Endothelial cell of umbilical vein (primary cell): ENCODE measurements at regions not wholly inside any gene's neighbourhood (a gene's known extent, or its start where the extent isn't known, plus 50 kb on each side); places are given as distances from the start of the nearest gene placed in this dataset.

Experiments used
- BruUV-seq: library from RNA; stranded (reverse); fragments of 400-500 nt; replicated peaks from 2 replicates; lab custom pipeline; 2021; lab: Mats Ljungman, UMichigan
- CTCF ChIA-PET: fragments of 300-600, 350-600 bp; sonication (Branson Sonifier 250); formaldehyde crosslinking; loops from one replicate; lab custom pipeline; 2021; ENCODE audit warnings: antibody characterized with exemption, inconsistent platforms; lab: Charles Lee
- POLR2A ChIA-PET: fragments of 300-600, 350-600 bp; sonication (Branson Sonifier 250); formaldehyde crosslinking; loops from one replicate; lab custom pipeline; 2021; ENCODE audit warnings: antibody characterized with exemption, inconsistent platforms; lab: Charles Lee
- DNase-seq: peaks from one replicate; pipeline ENCODE4 v3.0.0-alpha.2; 2011; ENCODE audit warnings: low read depth, low spot score
- FAIRE-seq: peaks from 2 replicates; lab custom pipeline; 2011; peaks lifted over from hg19 to GRCh38; lab: Jason Lieb, UNC
- H2AFZ ChIP-seq: 2 replicates; pipeline ENCODE4 v1.6.0; 2012; ENCODE audit warnings: low read depth, low read length, control low read depth, inconsistent platforms
- H3K27ac ChIP-seq: 2 replicates; pipeline ENCODE4 v1.5.1; 2011; ENCODE audit warnings: low read depth, mild to moderate bottlenecking, control low read depth, low read length, moderate library complexity; ENCODE audit not compliant: insufficient read depth
- H3K27me3 ChIP-seq, 2 experiments: 2 replicates each; pipeline versions ENCODE4 v1.6.0 to v1.6.1; 2011; ENCODE audit warnings: low read length in 2 of 2, mixed read lengths in 1 of 2; ENCODE audit not compliant: control insufficient read depth in 2 of 2, insufficient read depth in 2 of 2
- H3K36me3 ChIP-seq, 2 experiments: 2 replicates in 1 of 2; 3 replicates in 1 of 2; pipeline ENCODE4 v1.5.1; 2011; ENCODE audit warnings: low read length in 2 of 2, mild to moderate bottlenecking in 1 of 2, moderate library complexity in 1 of 2; ENCODE audit not compliant: control insufficient read depth in 2 of 2, insufficient read depth in 2 of 2; ENCODE audit errors: extremely low read depth in 1 of 2
- H3K4me1 ChIP-seq: 3 replicates; pipeline ENCODE4 v1.5.1; 2011; ENCODE audit warnings: mild to moderate bottlenecking, low read length; ENCODE audit not compliant: control insufficient read depth, insufficient read depth; ENCODE audit errors: extremely low read depth
- H3K4me2 ChIP-seq: 2 replicates; pipeline ENCODE4 v1.6.1; 2011; ENCODE audit warnings: low read length, control low read depth, mixed read lengths; ENCODE audit not compliant: insufficient read depth
- H3K4me3 ChIP-seq, 3 experiments: fragments of 200-600 bp in 1 of 3; sonication (generic), shearing (Covaris generic) in 1 of 3; replicated peaks in 1 of 3; 2 replicates each; pipeline ENCODE4 v1.5.1; 2011 to 2016; ENCODE audit warnings: control low read depth in 3 of 3, low read length in 3 of 3, mild to moderate bottlenecking in 2 of 3, inconsistent platforms in 1 of 3, low read depth in 1 of 3, moderate library complexity in 1 of 3; ENCODE audit not compliant: insufficient read depth in 1 of 3
- H3K79me2 ChIP-seq: 2 replicates; pipeline ENCODE4 v1.6.0; 2012; ENCODE audit warnings: low read length, inconsistent platforms; ENCODE audit not compliant: control insufficient read depth, insufficient read depth
- H3K9ac ChIP-seq: replicated peaks from 2 replicates; pipeline ENCODE3; 2011; ENCODE audit warnings: low read length, control low read depth; ENCODE audit not compliant: insufficient read depth; ENCODE audit errors: extremely low read depth
- H3K9me1 ChIP-seq: replicated peaks from 3 replicates; pipeline ENCODE4 v1.6.0; 2011; ENCODE audit warnings: mild to moderate bottlenecking, low read length; ENCODE audit not compliant: control insufficient read depth, insufficient read depth; ENCODE audit errors: extremely low read depth
- H3K9me3 ChIP-seq: replicated peaks from 2 replicates; pipeline ENCODE4 v1.5.1; 2012; ENCODE audit warnings: low read length, inconsistent platforms; ENCODE audit not compliant: control insufficient read depth, insufficient read depth
- H4K20me1 ChIP-seq: replicated peaks from 2 replicates; pipeline ENCODE3; 2011; ENCODE audit warnings: mild to moderate bottlenecking, low read length; ENCODE audit not compliant: control insufficient read depth, insufficient read depth; ENCODE audit errors: extremely low read depth
- EZH2 ChIP-seq: IDR thresholded peaks from 2 replicates; pipeline ENCODE4 v1.6.1; 2012; ENCODE audit warnings: borderline replicate concordance, low read depth, mild to moderate bottlenecking, moderate library complexity, low read length, inconsistent platforms; ENCODE audit not compliant: severe bottlenecking
- FOS ChIP-seq: IDR thresholded peaks from 2 replicates; pipeline ENCODE4 v1.6.1; 2011; ENCODE audit warnings: mild to moderate bottlenecking, low read length, moderate library complexity, borderline replicate concordance; ENCODE audit not compliant: insufficient read depth
- GATA2 ChIP-seq: IDR thresholded peaks from 2 replicates; pipeline ENCODE4 v1.7.0; 2011; ENCODE audit warnings: low read depth, mild to moderate bottlenecking, moderate library complexity, mixed read lengths, low read length; ENCODE audit not compliant: insufficient read length, insufficient read depth
- JUN ChIP-seq: IDR thresholded peaks from 2 replicates; pipeline ENCODE4 v1.6.1; 2011; ENCODE audit warnings: borderline replicate concordance, low read depth; ENCODE audit not compliant: insufficient read length, insufficient read depth
- MYC ChIP-seq: IDR thresholded peaks from one replicate; pipeline ENCODE4 v1.6.1; 2011; ENCODE audit warnings: mild to moderate bottlenecking, low read depth, low read length
- POLR2A ChIP-seq: IDR thresholded peaks from 2 replicates; pipeline ENCODE4 v1.6.1; 2012; ENCODE audit warnings: low read depth, mild to moderate bottlenecking, control low read depth, low read length
- POLR2AphosphoS5 ChIP-seq: IDR thresholded peaks from 2 replicates; pipeline ENCODE4 v1.6.1; 2012; ENCODE audit warnings: low read depth, mild to moderate bottlenecking, control low read depth, low read length, moderate library complexity; ENCODE audit not compliant: insufficient read depth
- dilution Hi-C: fragments of 300-500 bp; cut with MboI; formaldehyde crosslinking; loops from one replicate; pipeline ENCODE4 v1.15.0; 2019; ENCODE audit warnings: low sequenced_read_pairs; ENCODE audit not compliant: extremely low pct_ligation_motif_present
- intact Hi-C: fragments of 100-400 bp; cut with micrococcal nuclease; formaldehyde crosslinking; loops from one replicate; pipeline ENCODE4 v1.10.0; 2022
- TF ChIP-seq, protein P1 (sequence below): IDR thresholded peaks from 2 replicates; pipeline ENCODE4 v1.6.1; 2011; ENCODE audit not compliant: insufficient read depth, insufficient read length
- TF ChIP-seq, protein P2 (sequence below), 2 donors: IDR thresholded peaks; 1 replicate in 1 of 2; 2 replicates in 1 of 2; pipeline ENCODE4 v1.5.1; 2011; ENCODE audit warnings: low read length in 2 of 2, mild to moderate bottlenecking in 2 of 2, moderate library complexity in 2 of 2, control low read depth in 1 of 2, inconsistent platforms in 1 of 2, low read depth in 1 of 2; ENCODE audit not compliant: insufficient read depth in 1 of 2; ENCODE audit errors: extremely low read depth in 1 of 2

DNA sequence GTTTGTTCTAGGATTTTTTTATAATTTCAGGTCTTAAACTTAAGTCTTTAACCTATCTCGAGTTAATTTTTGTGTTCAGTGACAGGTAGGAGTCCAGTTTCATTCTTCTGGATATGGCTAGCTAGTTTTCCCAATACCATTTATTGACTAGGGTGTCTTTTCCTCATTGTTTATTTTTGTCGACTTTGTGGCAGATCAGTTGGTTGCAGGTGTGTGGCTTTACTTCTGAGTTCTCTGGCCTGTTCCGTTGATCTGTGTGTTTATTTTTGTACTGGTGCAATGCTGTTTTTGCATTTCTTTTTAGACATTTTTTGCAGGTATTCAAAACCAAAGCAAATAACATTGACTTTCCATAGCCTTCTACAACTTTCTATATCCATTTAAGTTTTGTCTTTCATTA lies 121.7 kb downstream of the ETNK1 start:
- H3K36me3 ChIP-seq = no peaks in the 10 kb centered on the region
- BruUV-seq = no TSS peak
- H3K9me3 ChIP-seq = no peaks in the 10 kb centered on the region
- dilution Hi-C loops = no loop called here
- H3K4me3 ChIP-seq = no peak overlapping the region
- TF ChIP-seq JUN = no peak
- TF ChIP-seq FOS = no peak
- TF ChIP-seq MYC = no peak
- TF ChIP-seq, protein P1, sequence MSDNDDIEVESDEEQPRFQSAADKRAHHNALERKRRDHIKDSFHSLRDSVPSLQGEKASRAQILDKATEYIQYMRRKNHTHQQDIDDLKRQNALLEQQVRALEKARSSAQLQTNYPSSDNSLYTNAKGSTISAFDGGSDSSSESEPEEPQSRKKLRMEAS = no peak
- TF ChIP-seq POLR2A = no peak
- TF ChIP-seq EZH2 = no peak
- TF ChIP-seq GATA2 = no peak
- TF ChIP-seq POLR2AphosphoS5 = no peak
- TF ChIP-seq, protein P2, sequence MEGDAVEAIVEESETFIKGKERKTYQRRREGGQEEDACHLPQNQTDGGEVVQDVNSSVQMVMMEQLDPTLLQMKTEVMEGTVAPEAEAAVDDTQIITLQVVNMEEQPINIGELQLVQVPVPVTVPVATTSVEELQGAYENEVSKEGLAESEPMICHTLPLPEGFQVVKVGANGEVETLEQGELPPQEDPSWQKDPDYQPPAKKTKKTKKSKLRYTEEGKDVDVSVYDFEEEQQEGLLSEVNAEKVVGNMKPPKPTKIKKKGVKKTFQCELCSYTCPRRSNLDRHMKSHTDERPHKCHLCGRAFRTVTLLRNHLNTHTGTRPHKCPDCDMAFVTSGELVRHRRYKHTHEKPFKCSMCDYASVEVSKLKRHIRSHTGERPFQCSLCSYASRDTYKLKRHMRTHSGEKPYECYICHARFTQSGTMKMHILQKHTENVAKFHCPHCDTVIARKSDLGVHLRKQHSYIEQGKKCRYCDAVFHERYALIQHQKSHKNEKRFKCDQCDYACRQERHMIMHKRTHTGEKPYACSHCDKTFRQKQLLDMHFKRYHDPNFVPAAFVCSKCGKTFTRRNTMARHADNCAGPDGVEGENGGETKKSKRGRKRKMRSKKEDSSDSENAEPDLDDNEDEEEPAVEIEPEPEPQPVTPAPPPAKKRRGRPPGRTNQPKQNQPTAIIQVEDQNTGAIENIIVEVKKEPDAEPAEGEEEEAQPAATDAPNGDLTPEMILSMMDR (IDR thresholded peaks at IDR 0.05; ENCODE audit: extremely low read depth in 1 of 2, insufficient read depth in 1 of 2, low read depth in 1 of 2, low read length in 2 of 2) = no peak
- intact Hi-C loops = no loop called here
- no peaks in the 10 kb centered on the region for H3K4me1 ChIP-seq
- POLR2A ChIA-PET = no interaction called here
- H2AFZ ChIP-seq = no peak overlapping the region
- no peak for FAIRE-seq
- no peak overlapping the region for H3K4me2 ChIP-seq
- H3K9ac ChIP-seq = no peak overlapping the region
- H3K27ac ChIP-seq = no peak overlapping the region
- no peak for DNase-seq
- CTCF ChIA-PET = no interaction called here
- H3K9me1 ChIP-seq = no peaks in the 10 kb centered on the region
- no peaks in the 10 kb centered on the region for H4K20me1 ChIP-seq
- no peaks in the 10 kb centered on the region for H3K79me2 ChIP-seq
- H3K27me3 ChIP-seq = no peaks in the 10 kb centered on the region
